Panc1 (cell line): ENCODE measurements at regions not wholly inside any gene's neighbourhood (a gene's known extent, or its start where the extent isn't known, plus 50 kb on each side); places are given as distances from the start of the nearest gene placed in this dataset.

Source experiments
- ATAC-seq: fragments of 200-7000 bp; cut with Tn5 transposase; 2 replicates; pipeline ENCODE4 v1.9.1; 2020; ENCODE audit warnings: mild to moderate bottlenecking, moderate library complexity
- BruUV-seq: library from RNA; stranded (reverse); fragments of 400-500 nt; replicated peaks from 2 replicates; lab custom pipeline; 2021; lab: Mats Ljungman, UMichigan
- CTCF ChIA-PET: fragments of 300-600 bp; sonication (Branson Sonifier 250); formaldehyde crosslinking; loops from one replicate; lab custom pipeline; 2022; ENCODE audit warnings: antibody characterized with exemption; lab: Charles Lee
- POLR2A ChIA-PET: fragments of 300-600 bp; sonication (Branson Sonifier 250); formaldehyde crosslinking; loops from one replicate; lab custom pipeline; 2022; ENCODE audit warnings: antibody characterized with exemption; lab: Charles Lee
- DNase-seq: peaks from one replicate; pipeline ENCODE4 v3.0.0-alpha.2; 2010; ENCODE audit warnings: low read depth, low spot score
- H3K27ac ChIP-seq: 2 replicates; pipeline ENCODE4 v1.5.1; 2011; ENCODE audit warnings: mild to moderate bottlenecking, low read length, inconsistent platforms
- H3K27me3 ChIP-seq: fragments of 200-500 bp; sonication (Bioruptor generic); 2 replicates; pipeline ENCODE4 v1.6.0; 2014; ENCODE audit warnings: low read length, inconsistent platforms; ENCODE audit not compliant: control insufficient read depth, insufficient read depth
- H3K36me3 ChIP-seq: fragments of 200-500 bp; sonication (Bioruptor generic); 2 replicates; pipeline ENCODE4 v1.5.1; 2014; ENCODE audit warnings: inconsistent platforms, mild to moderate bottlenecking, low read length, moderate library complexity; ENCODE audit not compliant: control insufficient read depth, insufficient read depth
- H3K4me1 ChIP-seq: 2 replicates; pipeline ENCODE4 v1.5.1; 2011; ENCODE audit warnings: inconsistent platforms, mild to moderate bottlenecking, low read length, moderate library complexity; ENCODE audit not compliant: control insufficient read depth, insufficient read depth
- H3K4me3 ChIP-seq, 2 experiments: 2 replicates each; pipeline ENCODE4 v1.5.1; 2011 to 2012; ENCODE audit warnings: low read depth in 2 of 2, low read length in 2 of 2, mild to moderate bottlenecking in 2 of 2, inconsistent platforms in 1 of 2, moderate library complexity in 1 of 2
- H3K9me3 ChIP-seq: fragments of 200-500 bp; sonication (Bioruptor generic); 2 replicates; pipeline ENCODE4 v1.5.1; 2014; ENCODE audit warnings: low read depth, mild to moderate bottlenecking, inconsistent platforms, low read length, moderate library complexity; ENCODE audit not compliant: control insufficient read depth, insufficient read depth
- POLR2AphosphoS5 ChIP-seq: IDR thresholded peaks from 2 replicates; pipeline ENCODE4 v1.6.1; 2012; ENCODE audit warnings: mild to moderate bottlenecking, low read depth, low read length, moderate library complexity
- SIN3A ChIP-seq: IDR thresholded peaks from 2 replicates; pipeline ENCODE4 v1.6.1; 2012; ENCODE audit warnings: low read depth, mild to moderate bottlenecking, low read length, moderate library complexity, borderline replicate concordance; ENCODE audit not compliant: insufficient read depth
- TCF7L2 ChIP-seq: IDR thresholded peaks from 2 replicates; pipeline ENCODE4 v1.6.1; 2011; ENCODE audit warnings: mild to moderate bottlenecking, low read depth, low read length, inconsistent platforms
- in situ Hi-C: cut with HindIII; loops from 2 replicates; pipeline ENCODE4 v1.10.0; 2016; ENCODE audit warnings: low sequenced_read_pairs, low pct_unique_long_range_greater_than_20kb
- intact Hi-C: fragments of 100-400 bp; cut with micrococcal nuclease; formaldehyde crosslinking; loops from one replicate; pipeline ENCODE4 v1.10.0; 2022; ENCODE audit not compliant: unreplicated experiment
- TF ChIP-seq, protein P1 (sequence below): fragments of 450-650 bp; IDR thresholded peaks from 2 replicates; pipeline ENCODE4 v1.5.1; 2017; ENCODE audit warnings: mild to moderate bottlenecking
- TF ChIP-seq, protein P2 (sequence below), 2 experiments: IDR thresholded peaks; 2 replicates each; pipeline ENCODE4 v1.6.1; 2011 to 2012; ENCODE audit warnings: low read depth in 2 of 2, control low read depth in 1 of 2, low read length in 1 of 2, mild to moderate bottlenecking in 1 of 2, moderate library complexity in 1 of 2; ENCODE audit not compliant: insufficient read depth in 1 of 2

DNA sequence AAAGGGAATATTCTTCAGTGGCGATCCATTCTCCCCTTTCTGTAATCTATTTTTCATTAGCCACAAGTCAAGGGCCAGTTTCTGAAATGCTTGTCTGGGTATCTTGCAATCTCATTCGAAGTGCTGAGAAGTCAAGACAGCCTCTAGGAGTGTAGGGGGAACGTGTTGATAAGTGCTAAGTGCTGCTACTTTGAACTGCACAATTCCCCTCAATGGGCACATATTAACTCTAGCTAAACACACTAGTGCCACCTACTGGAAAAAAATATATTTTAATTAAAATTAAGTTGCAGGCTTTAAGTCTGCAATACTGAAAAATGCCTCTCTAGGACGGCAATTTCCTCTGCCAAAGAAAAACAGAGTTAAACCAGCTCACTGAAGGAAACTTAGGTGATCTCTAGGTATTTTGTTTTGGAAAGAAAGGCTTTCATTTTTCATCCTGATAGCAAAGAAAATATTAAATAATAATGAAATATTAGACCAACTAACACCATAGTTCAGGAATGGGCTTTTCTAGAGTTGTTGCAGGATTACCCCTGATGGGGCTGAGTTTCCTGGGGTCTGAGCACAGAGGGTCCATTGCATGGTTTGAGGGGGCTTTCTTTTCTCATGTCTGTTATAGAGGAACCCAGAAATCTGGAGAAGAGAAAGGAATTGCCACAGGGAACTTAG is 181.9 kb upstream of the KBTBD8 start:
- H3K27ac ChIP-seq: no peak overlapping the region
- no peaks in the 10 kb centered on the region for H3K27me3 ChIP-seq
- H3K36me3 ChIP-seq: no peaks in the 10 kb centered on the region
- CTCF ChIA-PET: interaction anchor here (0.7 kb wide), 1 partner anchor 413 kb away, joined by 3 read pairs; no protein-coding TSS in a partner anchor
- no peaks in the 10 kb centered on the region for H3K4me1 ChIP-seq
- no peak for DNase-seq
- peak; percentile 68; the same call in 1 of the 2 replicates for ATAC-seq
- H3K4me3 ChIP-seq: no peak overlapping the region
- POLR2A ChIA-PET: no interaction called here
- BruUV-seq: no TSS peak
- no peak for TF ChIP-seq TCF7L2
- TF ChIP-seq, protein P1, sequence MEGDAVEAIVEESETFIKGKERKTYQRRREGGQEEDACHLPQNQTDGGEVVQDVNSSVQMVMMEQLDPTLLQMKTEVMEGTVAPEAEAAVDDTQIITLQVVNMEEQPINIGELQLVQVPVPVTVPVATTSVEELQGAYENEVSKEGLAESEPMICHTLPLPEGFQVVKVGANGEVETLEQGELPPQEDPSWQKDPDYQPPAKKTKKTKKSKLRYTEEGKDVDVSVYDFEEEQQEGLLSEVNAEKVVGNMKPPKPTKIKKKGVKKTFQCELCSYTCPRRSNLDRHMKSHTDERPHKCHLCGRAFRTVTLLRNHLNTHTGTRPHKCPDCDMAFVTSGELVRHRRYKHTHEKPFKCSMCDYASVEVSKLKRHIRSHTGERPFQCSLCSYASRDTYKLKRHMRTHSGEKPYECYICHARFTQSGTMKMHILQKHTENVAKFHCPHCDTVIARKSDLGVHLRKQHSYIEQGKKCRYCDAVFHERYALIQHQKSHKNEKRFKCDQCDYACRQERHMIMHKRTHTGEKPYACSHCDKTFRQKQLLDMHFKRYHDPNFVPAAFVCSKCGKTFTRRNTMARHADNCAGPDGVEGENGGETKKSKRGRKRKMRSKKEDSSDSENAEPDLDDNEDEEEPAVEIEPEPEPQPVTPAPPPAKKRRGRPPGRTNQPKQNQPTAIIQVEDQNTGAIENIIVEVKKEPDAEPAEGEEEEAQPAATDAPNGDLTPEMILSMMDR: peak; percentile 62
- in situ Hi-C loops: no loop called here
- intact Hi-C loops: loop anchor here (2.0 to 5.0 kb wide), 2 partner anchors 409 to 539 kb away; no protein-coding TSS in a partner anchor
- H3K9me3 ChIP-seq: no peaks in the 10 kb centered on the region

DNA sequence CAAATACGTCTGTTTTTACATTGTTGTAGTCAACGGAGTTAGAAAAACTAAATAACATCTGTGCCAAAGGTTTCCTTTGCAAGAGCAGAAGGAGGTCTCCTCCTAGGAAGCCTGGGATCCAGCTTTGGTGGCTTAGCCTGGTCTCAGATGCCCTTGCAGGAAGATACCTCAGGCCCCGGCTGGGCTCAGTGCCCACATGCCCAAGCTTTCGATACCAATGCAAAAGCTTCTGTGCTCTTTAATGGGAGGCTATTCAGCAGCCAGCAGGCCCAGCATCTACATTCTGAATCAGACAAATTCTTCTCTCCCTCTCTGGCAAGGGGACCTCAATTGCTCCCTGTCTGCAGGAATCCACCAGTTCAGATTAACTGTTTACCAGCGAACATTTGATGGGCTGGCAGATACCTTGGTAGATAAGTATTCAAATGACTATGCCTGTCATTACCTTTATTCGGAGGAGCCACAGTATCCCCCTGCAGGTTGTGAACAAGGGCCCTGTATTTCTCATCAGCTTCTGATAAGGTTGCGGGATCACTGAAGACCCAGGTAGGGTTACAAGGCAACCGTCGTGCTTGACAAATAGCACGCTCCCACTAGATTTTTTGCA is 180.1 kb upstream of the KBTBD8 start:
- no peaks in the 10 kb centered on the region for H3K36me3 ChIP-seq
- no peaks in the 10 kb centered on the region for H3K9me3 ChIP-seq
- CTCF ChIA-PET: interaction anchor here (0.7 kb wide), 1 partner anchor 542 kb away, joined by 3 read pairs; no protein-coding TSS in a partner anchor
- no peaks in the 10 kb centered on the region for H3K27me3 ChIP-seq
- ATAC-seq (no peak), DNase-seq (no peak)
- no TSS peak for BruUV-seq
- POLR2A ChIA-PET: no interaction called here
- intact Hi-C loops (loop anchor here (2.0 to 5.0 kb wide), 2 partner anchors 411 to 541 kb away; no protein-coding TSS in a partner anchor), in situ Hi-C loops (no loop called here)
- no peak overlapping the region for H3K4me3 ChIP-seq
- TF ChIP-seq, protein P1: no peak
- TF ChIP-seq TCF7L2: no peak
- TF ChIP-seq POLR2AphosphoS5: no peak
- TF ChIP-seq, protein P2, sequence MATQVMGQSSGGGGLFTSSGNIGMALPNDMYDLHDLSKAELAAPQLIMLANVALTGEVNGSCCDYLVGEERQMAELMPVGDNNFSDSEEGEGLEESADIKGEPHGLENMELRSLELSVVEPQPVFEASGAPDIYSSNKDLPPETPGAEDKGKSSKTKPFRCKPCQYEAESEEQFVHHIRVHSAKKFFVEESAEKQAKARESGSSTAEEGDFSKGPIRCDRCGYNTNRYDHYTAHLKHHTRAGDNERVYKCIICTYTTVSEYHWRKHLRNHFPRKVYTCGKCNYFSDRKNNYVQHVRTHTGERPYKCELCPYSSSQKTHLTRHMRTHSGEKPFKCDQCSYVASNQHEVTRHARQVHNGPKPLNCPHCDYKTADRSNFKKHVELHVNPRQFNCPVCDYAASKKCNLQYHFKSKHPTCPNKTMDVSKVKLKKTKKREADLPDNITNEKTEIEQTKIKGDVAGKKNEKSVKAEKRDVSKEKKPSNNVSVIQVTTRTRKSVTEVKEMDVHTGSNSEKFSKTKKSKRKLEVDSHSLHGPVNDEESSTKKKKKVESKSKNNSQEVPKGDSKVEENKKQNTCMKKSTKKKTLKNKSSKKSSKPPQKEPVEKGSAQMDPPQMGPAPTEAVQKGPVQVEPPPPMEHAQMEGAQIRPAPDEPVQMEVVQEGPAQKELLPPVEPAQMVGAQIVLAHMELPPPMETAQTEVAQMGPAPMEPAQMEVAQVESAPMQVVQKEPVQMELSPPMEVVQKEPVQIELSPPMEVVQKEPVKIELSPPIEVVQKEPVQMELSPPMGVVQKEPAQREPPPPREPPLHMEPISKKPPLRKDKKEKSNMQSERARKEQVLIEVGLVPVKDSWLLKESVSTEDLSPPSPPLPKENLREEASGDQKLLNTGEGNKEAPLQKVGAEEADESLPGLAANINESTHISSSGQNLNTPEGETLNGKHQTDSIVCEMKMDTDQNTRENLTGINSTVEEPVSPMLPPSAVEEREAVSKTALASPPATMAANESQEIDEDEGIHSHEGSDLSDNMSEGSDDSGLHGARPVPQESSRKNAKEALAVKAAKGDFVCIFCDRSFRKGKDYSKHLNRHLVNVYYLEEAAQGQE (IDR thresholded peaks at IDR 0.05; ENCODE audit: insufficient read depth in 1 of 2, low read depth in 2 of 2, low read length in 1 of 2): no peak
- no peak for TF ChIP-seq SIN3A
- H3K4me1 ChIP-seq: no peaks in the 10 kb centered on the region
- H3K27ac ChIP-seq: no peak overlapping the region
